GM19099 (cell line): ENCODE measurements at regions not wholly inside any gene's neighbourhood (a gene's known extent, or its start where the extent isn't known, plus 50 kb on each side); places are given as distances from the start of the nearest gene placed in this dataset.

Experiments
- POLR2A ChIP-seq: IDR thresholded peaks from 3 replicates; pipeline ENCODE4 v1.6.1; 2011; ENCODE audit warnings: low read depth; ENCODE audit not compliant: insufficient read length; ENCODE audit errors: extremely low read depth

DNA sequence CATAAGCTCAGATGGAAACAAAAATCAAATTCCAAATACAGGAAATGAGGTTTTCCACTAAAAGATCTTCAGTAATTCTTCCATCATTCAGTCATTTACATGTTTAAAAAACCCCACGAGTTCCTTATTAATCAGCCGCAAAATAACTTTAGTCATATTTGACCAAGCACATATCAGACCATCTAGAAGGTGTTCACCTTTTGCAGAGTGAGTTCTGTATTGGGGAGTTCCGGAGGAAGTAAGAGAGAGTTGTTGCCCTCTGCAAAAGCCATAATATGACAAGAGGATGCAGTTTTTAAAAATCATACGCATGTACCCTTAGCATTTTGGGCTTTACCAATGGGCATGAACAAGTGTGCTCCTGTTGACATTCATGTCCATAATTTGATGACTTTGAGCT is 61.6 kb downstream of the CCR1 start:
- no peak for TF ChIP-seq POLR2A

DNA sequence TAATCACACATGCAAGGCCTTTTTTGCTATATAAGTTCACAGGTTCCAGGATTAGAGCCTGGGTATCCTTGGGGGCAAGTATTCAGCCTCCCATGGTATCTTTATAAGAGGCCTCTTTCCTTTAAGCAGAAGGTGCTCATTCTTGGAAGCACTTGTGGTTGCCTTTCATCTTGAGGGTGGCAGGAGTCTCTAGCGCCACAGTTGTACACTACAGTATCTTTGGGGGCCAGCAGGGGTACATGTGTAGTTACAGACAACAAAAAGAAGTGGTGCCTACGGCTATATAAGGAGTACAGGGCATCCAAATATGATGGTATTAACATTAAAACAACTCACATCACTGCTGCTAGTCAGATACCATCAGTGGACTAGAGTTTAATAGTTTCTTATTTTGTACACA is 62.1 kb downstream of the CCR1 start:
- no peak for TF ChIP-seq POLR2A

DNA sequence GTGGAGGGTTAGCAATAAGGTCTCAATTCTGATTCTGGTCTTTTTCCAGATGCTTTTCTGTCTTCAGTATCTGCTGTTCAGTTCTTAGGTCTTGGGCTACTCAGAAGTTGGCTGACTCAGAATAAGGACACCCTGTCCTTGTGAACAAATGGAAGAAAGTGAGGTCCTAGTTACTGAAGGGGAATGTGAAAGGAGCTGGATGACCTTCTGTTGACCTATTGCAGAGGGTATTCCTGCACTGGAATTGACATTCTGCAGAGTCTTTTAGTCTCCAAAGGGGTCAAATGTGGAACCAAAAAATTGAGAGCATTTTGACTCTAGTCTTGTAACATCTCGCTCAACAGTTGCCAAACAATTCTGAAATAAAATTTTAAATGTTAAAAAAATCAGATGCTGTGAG is 63.0 kb downstream of the CCR1 start:
- no peak for TF ChIP-seq POLR2A

DNA sequence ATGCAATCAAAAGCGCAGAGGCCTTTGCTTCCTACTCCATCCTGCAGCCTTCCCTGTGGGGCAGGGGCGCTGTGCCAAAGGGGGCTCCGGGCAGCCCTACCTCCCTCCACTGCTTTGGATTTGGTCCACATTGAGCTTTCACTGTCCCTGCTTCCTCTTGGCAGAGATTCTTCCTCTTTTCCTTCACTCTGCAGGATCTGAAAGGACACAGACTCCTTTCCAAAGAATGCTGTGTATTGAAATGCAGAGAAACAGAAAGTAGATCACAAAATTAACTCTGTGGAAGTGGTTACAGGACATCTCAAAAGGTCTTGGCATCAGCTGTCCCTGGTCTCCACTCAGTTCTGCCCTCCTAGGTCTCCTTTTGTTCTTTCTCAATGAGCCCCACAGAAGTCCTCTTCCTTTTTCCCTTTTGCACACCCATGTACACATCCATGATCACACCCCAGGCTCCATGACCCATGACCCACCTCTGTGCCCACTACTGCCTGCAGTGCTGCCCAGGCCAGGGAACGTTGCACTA is 64.1 kb downstream of the CCR1 start:
- no peak for TF ChIP-seq POLR2A

DNA sequence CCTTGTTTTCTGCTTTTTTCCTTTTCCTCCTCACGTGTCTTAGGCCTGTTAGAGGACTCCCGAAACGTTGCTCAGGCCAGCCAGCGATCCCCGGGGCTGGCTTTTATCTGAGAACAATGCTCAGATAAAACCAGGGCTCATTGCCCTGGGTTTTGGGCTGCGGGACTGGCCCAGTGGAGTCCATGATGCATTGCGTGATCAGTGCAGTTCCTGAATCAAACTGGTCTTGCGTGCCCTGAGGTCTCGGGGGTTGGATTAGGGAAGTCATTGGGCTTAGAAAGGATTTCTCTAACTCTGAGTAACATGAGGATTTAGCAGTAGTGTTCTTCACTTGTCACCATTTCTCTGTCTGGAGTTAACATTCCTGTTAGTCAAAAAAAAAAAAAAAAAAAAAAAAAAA is 66.3 kb downstream of the CCR1 start:
- TF ChIP-seq POLR2A = no peak

DNA sequence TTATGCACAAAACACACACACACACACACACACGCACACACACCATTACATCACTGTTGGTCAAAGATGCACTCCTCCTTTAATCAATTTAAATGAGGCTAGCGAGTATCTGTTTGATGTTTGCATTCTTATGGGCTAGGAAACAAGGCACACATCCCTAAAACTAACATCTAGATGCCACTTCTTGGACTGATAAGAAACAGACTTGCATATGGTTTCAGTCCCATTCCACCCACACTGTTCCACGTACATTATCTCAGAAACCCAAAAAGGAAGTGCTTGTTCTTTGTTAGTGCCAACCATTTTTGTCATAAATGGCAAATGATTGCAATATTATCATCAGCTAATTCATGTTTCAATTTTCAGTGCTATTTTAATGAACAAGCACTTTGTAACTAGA is 69.5 kb downstream of the CCR1 start:
- TF ChIP-seq POLR2A = no peak

DNA sequence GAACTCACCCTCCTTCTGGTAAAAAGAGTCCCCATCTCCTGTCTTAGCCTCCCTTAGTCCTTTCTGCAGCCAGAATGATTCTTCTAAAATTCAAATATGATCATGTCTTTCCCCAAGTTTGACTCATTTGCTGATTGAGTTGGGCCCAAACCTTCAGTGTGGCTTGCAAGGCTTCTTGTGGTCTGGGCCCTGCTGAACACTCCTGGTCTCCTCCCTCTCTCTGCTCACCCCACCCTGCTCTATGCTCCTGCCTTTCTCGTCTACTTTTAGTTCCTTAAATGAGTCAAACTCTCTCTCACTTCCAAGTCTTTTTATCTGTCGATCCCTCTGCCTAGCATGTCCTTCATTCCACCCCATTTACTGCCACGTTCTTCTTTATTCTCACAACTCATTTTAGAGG is 72.6 kb downstream of the CCR1 start:
- TF ChIP-seq POLR2A = no peak

DNA sequence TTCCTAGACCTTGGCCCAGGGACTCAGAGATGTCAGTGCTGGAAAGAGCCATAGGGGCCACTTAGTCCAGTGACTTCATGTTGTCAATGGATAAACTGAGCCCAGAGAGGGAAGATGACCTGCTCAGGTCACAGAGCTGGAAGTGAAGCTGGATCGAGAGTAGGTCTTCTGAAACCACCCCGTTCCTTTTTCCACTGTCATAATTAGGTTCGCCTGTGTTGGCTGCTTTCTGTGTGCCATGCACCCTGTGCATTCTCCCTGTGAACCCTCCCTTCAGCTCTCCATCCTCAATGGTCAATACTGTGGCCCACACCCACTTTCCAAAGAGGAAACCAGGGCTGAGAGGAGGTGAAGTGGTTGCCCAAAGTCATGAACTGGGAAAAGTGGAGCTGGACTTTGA is 74.8 kb downstream of the CCR1 start:
- TF ChIP-seq POLR2A = no peak

DNA sequence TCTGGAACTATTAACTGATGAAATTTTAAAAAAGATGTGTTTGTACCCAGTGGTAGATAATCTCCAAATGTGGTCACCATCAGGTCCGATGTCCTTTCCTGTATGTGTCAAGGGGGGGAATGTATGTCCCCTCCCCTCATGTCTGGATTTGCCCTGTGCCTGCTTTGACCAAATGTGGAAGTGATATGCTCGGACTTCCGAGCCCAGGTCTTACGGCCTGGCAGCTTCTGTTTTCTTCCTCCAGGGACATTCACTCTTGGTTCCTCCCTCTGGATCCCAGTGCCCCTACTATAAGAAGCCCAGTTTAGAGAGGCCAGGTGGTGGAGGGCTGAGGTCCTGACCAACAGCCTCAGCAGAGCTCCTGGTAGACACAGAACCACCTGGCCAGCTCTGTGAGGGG is 75.5 kb downstream of the CCR1 start:
- TF ChIP-seq POLR2A = no peak

DNA sequence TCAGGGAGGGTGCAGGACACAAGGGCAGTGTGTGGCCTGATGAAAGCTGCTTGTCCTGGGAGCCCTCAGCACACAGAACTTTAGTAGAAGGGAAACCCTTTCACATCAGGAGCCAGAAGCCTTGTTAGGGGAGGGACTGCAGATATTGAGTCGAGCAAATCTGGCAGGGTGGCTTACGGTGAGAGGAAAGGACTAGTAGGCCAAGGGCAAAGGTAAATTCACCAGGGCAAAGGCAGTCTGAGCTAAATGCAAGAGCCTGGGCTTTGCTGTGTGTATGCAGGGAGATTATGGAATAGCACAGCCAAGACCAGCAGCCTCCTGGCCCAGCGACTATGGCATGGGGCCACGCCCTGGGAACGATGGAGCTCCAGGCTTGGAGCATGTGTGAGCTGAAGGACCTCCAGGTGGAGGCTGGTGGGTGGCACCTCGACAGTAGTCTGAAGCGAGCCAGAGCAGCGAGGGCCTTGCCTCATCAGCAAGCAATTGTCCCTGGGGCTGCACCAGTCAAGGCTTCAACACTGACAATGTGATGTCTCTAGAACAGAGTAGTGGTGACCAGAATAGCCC is 76.1 kb downstream of the CCR1 start:
- TF ChIP-seq POLR2A = no peak

DNA sequence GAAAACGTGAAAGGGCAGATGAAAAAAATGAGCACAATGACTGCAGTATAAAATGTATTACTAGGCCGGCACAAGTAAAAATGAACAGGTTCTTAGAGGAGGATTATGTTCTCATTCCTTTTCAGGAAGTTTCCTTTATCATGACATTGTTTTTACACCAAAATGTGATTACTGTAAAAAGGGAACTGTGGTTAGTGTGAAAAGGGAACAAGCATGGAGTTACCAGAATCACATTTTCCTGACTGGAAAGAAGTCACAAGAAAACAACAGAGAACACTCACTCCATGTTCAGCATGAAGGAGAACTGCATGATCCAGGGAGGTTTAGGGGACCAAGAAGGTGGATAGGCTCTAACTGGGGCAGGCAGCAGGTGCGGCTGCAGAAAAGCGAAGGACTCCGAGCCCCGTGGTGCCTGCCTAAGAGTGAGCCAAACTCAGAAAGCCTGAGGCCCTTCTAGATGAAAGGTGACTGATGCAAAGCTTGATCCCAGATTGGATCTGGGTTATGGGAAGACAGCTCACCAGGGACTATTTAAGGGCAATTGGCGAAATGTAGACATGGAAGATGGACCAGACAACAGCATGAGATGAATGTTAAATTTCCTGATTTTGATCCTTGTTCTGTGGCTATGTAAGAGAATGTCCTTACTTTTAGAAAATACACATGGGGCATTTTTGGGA is 77.3 kb downstream of the CCR1 start:
- TF ChIP-seq POLR2A = no peak

DNA sequence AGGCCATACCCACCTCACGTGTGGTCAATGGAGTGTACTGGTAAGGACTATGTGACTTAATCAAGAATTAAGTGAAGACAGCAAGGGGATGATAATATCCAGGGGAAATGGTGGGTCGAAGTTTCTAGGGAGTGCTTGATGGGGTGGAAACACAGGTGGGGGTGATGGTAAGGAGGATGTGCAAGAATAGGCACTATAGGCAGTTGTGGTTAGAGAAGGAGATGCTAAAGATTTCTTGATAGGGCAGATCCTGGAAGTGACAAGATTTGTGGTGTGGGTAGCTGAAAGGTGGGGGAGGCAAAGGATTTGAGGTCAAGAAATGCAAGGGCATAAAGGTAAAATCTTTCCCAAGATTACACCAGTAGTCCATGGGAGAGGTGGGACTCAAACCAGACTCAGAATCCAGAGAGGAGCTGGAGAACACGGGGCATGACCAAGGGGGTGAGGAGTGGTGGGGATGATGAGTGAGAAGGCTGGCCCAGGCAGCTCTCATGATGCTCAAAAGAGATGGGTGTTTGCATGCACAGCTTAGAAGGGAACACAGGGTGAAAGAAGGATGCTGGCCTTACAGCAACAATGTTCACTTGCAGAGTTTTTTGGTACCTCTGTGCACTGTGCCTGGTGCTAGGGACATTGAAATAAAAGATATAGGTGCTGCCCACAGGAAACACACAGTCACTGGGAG is 78.4 kb downstream of the CCR1 start:
- no peak for TF ChIP-seq POLR2A

DNA sequence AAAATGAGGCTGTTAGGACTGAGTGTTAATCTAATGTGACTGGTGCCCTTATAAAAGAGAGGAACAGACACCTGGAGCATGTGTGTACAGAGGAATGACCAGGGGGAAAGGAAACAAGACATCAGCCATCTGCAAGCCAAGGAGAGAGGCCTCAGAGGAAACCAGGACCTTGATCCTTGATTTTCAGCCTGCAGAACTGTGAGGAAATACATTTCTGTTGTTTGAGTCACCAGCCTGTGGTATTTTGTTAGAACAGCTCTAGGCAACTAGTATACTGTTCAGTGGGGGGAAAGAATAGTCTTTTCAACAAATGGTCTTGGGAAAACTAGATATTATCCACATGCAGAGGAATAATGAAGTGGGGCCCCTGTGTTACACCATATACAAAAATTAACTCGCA is 80.6 kb downstream of the CCR1 start:
- no peak for TF ChIP-seq POLR2A

DNA sequence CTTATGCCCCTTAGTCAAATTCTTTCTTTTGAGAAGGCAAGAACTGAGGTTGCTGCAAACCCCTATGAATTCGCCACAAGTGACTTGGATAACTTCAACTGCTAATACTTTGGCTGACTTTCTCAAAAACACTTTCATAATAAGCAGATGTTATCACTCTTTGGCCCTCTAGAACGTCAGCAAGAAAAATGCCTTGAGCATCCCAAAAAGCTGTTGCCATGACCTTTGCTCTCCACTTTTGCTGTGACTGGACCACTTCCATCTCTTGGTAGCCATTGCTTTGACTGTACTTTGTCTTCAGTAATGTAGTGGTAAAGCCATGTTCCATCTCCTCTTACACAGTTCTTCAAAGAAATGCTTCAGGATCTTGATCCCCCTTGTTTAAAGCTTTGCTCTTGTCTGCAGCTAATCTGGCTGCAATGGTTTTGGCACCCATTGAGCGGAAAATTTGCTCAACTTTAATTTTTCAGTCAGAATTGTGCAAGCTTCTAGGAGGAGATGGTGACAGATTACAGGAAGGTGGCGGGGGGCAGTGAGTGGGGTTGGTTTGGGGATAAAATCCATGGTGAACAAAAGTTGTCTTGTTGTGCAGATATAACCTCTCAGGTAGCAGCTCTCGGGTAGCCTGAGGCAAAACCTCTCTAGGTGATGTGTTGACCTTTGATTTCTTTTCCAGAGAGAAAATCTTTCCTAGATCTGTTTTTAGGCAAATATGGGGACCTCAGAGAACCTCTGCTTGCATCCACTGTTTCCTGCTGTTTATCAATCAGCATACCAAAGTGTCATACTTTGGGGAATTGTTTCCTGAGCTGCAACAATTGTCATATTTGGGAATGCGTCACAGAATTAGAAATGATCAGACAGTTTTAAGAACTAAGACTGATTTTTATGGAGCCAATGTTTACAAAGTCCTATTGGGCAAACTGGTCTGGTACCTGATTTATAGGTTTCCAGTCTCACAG is 83.6 kb downstream of the CCR1 start:
- TF ChIP-seq POLR2A = no peak

DNA sequence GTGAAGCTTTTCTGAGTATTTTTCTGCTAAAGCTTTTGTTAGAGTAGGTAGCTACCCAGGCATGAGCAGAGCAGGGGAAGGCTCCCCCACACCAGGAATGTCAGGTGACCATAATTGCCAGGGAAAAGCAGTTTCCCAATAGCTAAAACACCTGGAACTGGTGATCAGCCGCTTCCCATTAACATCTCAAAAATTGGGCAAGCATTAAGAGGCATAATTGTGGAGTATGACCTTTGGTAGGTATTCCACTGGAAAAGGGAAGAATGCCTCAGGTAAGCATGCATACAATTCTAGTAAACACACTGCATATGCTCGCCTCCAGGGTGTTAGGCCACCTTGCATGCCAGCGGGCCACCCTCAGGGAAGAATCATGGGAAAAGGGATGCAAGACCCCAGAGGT is 84.5 kb downstream of the CCR1 start:
- no peak for TF ChIP-seq POLR2A
